H9 (cell line): ENCODE measurements at regions not wholly inside any gene's neighbourhood (a gene's known extent, or its start where the extent isn't known, plus 50 kb on each side); places are given as distances from the start of the nearest gene placed in this dataset.
A peak's percentile ranks its signal among the peaks of the same experiment; 100 is the strongest.

Experiments used
- DNase-seq: peaks from one replicate; pipeline ENCODE4 v3.0.0-alpha.2; 2017
- H2AFZ ChIP-seq: one replicate; pipeline ENCODE4 v1.6.1; 2013; ENCODE audit warnings: mild to moderate bottlenecking, low read length, control low read depth, moderate library complexity
- H2AK5ac ChIP-seq: 2 replicates; pipeline ENCODE4 v1.6.1; 2013; ENCODE audit warnings: low read length, control low read depth, mixed read lengths; ENCODE audit not compliant: insufficient read length
- H2BK120ac ChIP-seq: one replicate; pipeline ENCODE4 v1.6.1; 2013; ENCODE audit warnings: low read depth, mild to moderate bottlenecking, low read length, control low read depth, inconsistent platforms; ENCODE audit not compliant: poor library complexity, severe bottlenecking
- H2BK12ac ChIP-seq: 2 replicates; pipeline ENCODE4 v1.6.1; 2013; ENCODE audit warnings: low read length, control low read depth, mixed read lengths, low read depth; ENCODE audit not compliant: insufficient read length
- H2BK15ac ChIP-seq: 2 replicates; pipeline ENCODE4 v1.6.1; 2013; ENCODE audit warnings: low read depth, low read length, control low read depth
- H2BK20ac ChIP-seq: one replicate; pipeline ENCODE4 v1.6.1; 2013; ENCODE audit warnings: low read depth, mild to moderate bottlenecking, low read length, control low read depth, inconsistent platforms; ENCODE audit not compliant: poor library complexity, severe bottlenecking
- H2BK5ac ChIP-seq: 2 replicates; pipeline ENCODE4 v1.6.1; 2013; ENCODE audit warnings: low read length, control low read depth, mixed read lengths; ENCODE audit not compliant: insufficient read length
- H3K14ac ChIP-seq: 2 replicates; pipeline ENCODE4 v1.6.1; 2013; ENCODE audit warnings: low read length, control low read depth; ENCODE audit not compliant: insufficient read depth
- H3K18ac ChIP-seq: 2 replicates; pipeline ENCODE4 v1.6.1; 2013; ENCODE audit warnings: low read depth, mild to moderate bottlenecking, mixed read lengths, low read length, control low read depth; ENCODE audit not compliant: insufficient read length
- H3K23ac ChIP-seq: 2 replicates; pipeline ENCODE4 v1.6.1; 2013; ENCODE audit warnings: low read length, control low read depth, mixed read lengths, low read depth; ENCODE audit not compliant: insufficient read length
- H3K23me2 ChIP-seq: 2 replicates; pipeline ENCODE4 v1.6.1; 2013; ENCODE audit warnings: low read depth, mild to moderate bottlenecking, mixed read lengths, low read length, control low read depth; ENCODE audit not compliant: insufficient read length, poor library complexity, severe bottlenecking
- H3K27ac ChIP-seq: 2 replicates; pipeline ENCODE4 v1.5.1; 2013; ENCODE audit warnings: low read length, control low read depth, mixed read lengths, low read depth; ENCODE audit not compliant: insufficient read length
- H3K27me3 ChIP-seq: 2 replicates; pipeline ENCODE4 v1.6.1; 2013; ENCODE audit warnings: low read length, control low read depth, inconsistent platforms; ENCODE audit not compliant: insufficient read depth
- H3K4ac ChIP-seq: 2 replicates; pipeline ENCODE4 v1.6.1; 2013; ENCODE audit warnings: low read depth, mild to moderate bottlenecking, control low read depth, inconsistent platforms, low read length, moderate library complexity
- H3K4me1 ChIP-seq: 2 replicates; pipeline ENCODE4 v1.6.1; 2013; ENCODE audit warnings: low read length, control low read depth, inconsistent platforms; ENCODE audit not compliant: insufficient read depth
- H3K4me2 ChIP-seq: 2 replicates; pipeline ENCODE4 v1.6.1; 2013; ENCODE audit warnings: low read length, control low read depth, mixed read lengths; ENCODE audit not compliant: insufficient read length, insufficient read depth
- H3K56ac ChIP-seq: 2 replicates; pipeline ENCODE4 v1.6.1; 2013; ENCODE audit warnings: low read depth, mild to moderate bottlenecking, mixed read lengths, low read length, control low read depth; ENCODE audit not compliant: insufficient read length
- H3K79me1 ChIP-seq: 2 replicates; pipeline ENCODE4 v1.6.1; 2013; ENCODE audit warnings: low read depth, mild to moderate bottlenecking, moderate library complexity, low read length, control low read depth, inconsistent platforms; ENCODE audit not compliant: insufficient read depth, poor library complexity, severe bottlenecking
- H3K79me2 ChIP-seq: 2 replicates; pipeline ENCODE4 v1.6.1; 2013; ENCODE audit warnings: low read length, control low read depth, inconsistent platforms; ENCODE audit not compliant: insufficient read depth
- H3K9ac ChIP-seq: 2 replicates; pipeline ENCODE4 v1.6.1; 2013; ENCODE audit warnings: low read length, control low read depth, mixed read lengths; ENCODE audit not compliant: insufficient read length; ENCODE audit errors: extremely low read depth
- H3K9me3 ChIP-seq: one replicate; pipeline ENCODE4 v1.6.1; 2013; ENCODE audit warnings: low read depth, low read length, inconsistent platforms; ENCODE audit not compliant: control insufficient read depth
- H3T11ph ChIP-seq: one replicate; pipeline ENCODE4 v1.6.1; 2013; ENCODE audit warnings: mild to moderate bottlenecking, low read length, control low read depth, inconsistent platforms
- H4K20me1 ChIP-seq: one replicate; pipeline ENCODE4 v1.6.1; 2013; ENCODE audit not compliant: control insufficient read depth, insufficient read length, insufficient read depth
- H4K5ac ChIP-seq: 2 replicates; pipeline ENCODE4 v1.6.1; 2013; ENCODE audit warnings: low read depth, mild to moderate bottlenecking, mixed read lengths, low read length, control low read depth; ENCODE audit not compliant: insufficient read length
- H4K8ac ChIP-seq: replicated peaks from 2 replicates; pipeline ENCODE4 v1.6.1; 2013; ENCODE audit warnings: low read length, control low read depth, mixed read lengths, low read depth; ENCODE audit not compliant: insufficient read length
- H4K91ac ChIP-seq: 2 replicates; pipeline ENCODE4 v1.6.1; 2013; ENCODE audit warnings: low read depth, mild to moderate bottlenecking, moderate library complexity, mixed read lengths, low read length, control low read depth; ENCODE audit not compliant: insufficient read length
- H3K27ac Mint-ChIP-seq, 3 experiments: 2 replicates in 2 of 3; 3 replicates in 1 of 3; pipeline ENCODE4 v1.8.0; 2020 to 2021; ENCODE audit warnings: mixed read lengths in 3 of 3, mild to moderate bottlenecking in 1 of 3, moderate library complexity in 1 of 3
- H3K27me3 Mint-ChIP-seq: 2 replicates; pipeline ENCODE4 v1.8.0; 2021; ENCODE audit warnings: low read depth, mild to moderate bottlenecking, moderate library complexity, mixed read lengths
- H3K36me3 Mint-ChIP-seq, 3 experiments: 2 replicates in 2 of 3; 3 replicates in 1 of 3; pipeline ENCODE4 v1.8.0; 2020 to 2021; ENCODE audit warnings: low read depth in 3 of 3, mixed read lengths in 3 of 3; ENCODE audit not compliant: insufficient read depth in 1 of 3
- H3K4me1 Mint-ChIP-seq, 2 experiments: 2 replicates each; pipeline ENCODE4 v1.8.0; 2020; ENCODE audit warnings: mixed read lengths in 2 of 2
- H3K4me3 Mint-ChIP-seq, 2 experiments: 2 replicates in 1 of 2; 3 replicates in 1 of 2; pipeline ENCODE4 v1.8.0; 2020 to 2021; ENCODE audit warnings: mild to moderate bottlenecking in 2 of 2, mixed read lengths in 2 of 2, moderate library complexity in 1 of 2
- H3K9me3 Mint-ChIP-seq, 2 experiments: 2 replicates in 1 of 2; 3 replicates in 1 of 2; pipeline ENCODE4 v1.8.0; 2020; ENCODE audit warnings: mild to moderate bottlenecking in 2 of 2, mixed read lengths in 2 of 2, moderate library complexity in 1 of 2
- CTCF ChIP-seq: fragments of 200-600 bp; sonication (generic); conservative IDR thresholded peaks from 3 replicates; pipeline ENCODE4 v1.8.0; 2021; ENCODE audit warnings: antibody characterized with exemption, mild to moderate bottlenecking
- WGBS: extraction: QIAGEN DNeasy Blood & Tissue Kit; methylation state at CpG from one replicate; pipeline ENCODE4 v1.1.7; 2013; ENCODE audit warnings: missing lambda C conversion rate, low lambda C conversion rate, mixed read lengths; ENCODE audit not compliant: insufficient read length; ENCODE audit errors: extremely low coverage; 5-methylcytosine and 5-hydroxymethylcytosine counted together

GRCh38 chr15:62797171-62797570 lies 245.4 kb upstream of the TPM1 start:
- Histone ChIP-seq H3K27me3 (no peaks in the 10 kb centered on the region), H3K79me2 (no peaks in the 10 kb centered on the region), H3K23ac (no peak overlapping the region), H4K5ac (no peak overlapping the region), H3K4me2 (no peak overlapping the region), H3K14ac (no peak overlapping the region), H3K4me1 (no peaks in the 10 kb centered on the region), H3K79me1 (no peaks in the 10 kb centered on the region), H3K4ac (no peak overlapping the region), H2BK120ac (no peak overlapping the region), H4K8ac (no peak overlapping the region), H2BK5ac (no peak overlapping the region), H3K56ac (no peak overlapping the region), H3K27ac (no peak overlapping the region), H3K9me3 (no peaks in the 10 kb centered on the region), H4K20me1 (no peaks in the 10 kb centered on the region), H3T11ph (no peak overlapping the region), H2BK12ac (no peak overlapping the region), H4K91ac (no peak overlapping the region), H2BK15ac (no peak overlapping the region), H3K23me2 (no peaks in the 10 kb centered on the region), H3K9ac (no peak overlapping the region), H2AFZ (no peak overlapping the region), H2BK20ac (no peak overlapping the region), H2AK5ac (no peak overlapping the region), H3K18ac (no peak overlapping the region)
- Mint-ChIP-seq H3K36me3 (peaks cover 0 to 8% (median 4%) of the 10 kb centered on the region in 3 experiments; a peak in 4 of 7 replicates), H3K9me3 (no peaks in the 10 kb centered on the region), H3K27me3 (no peaks in the 10 kb centered on the region), H3K27ac (peak overlapping the region in 2 of 3 experiments; percentile 15 to 55; a peak in 3 of 7 replicates), H3K4me1 (peaks cover 42 to 44% of the 10 kb centered on the region in 2 experiments), H3K4me3 (no peak overlapping the region)
- DNase-seq: no peak
- WGBS: no CpG with 5 or more reads among the region's 15 CpGs
- TF ChIP-seq CTCF: no peak
